Transverse colon (tissue), 3 donors: ENCODE measurements at regions not wholly inside any gene's neighbourhood (a gene's known extent, or its start where the extent isn't known, plus 50 kb on each side); places are given as distances from the start of the nearest gene placed in this dataset.

ENCODE experiments used
- POLR2A ChIP-seq: fragments of 450-650 bp; IDR thresholded peaks from one replicate; pipeline ENCODE4 v1.6.1; 2016; ENCODE audit warnings: antibody characterized with exemption, mild to moderate bottlenecking, moderate library complexity
- TF ChIP-seq, protein P1 (sequence below), 5 experiments: fragments of 200-600 bp in 3 of 5; fragments of 450-650 bp in 2 of 5; sonication (generic) in 3 of 5; IDR thresholded peaks; 1 replicate in 2 of 5; 2 replicates in 3 of 5; pipeline ENCODE4 v1.5.1; 2016 to 2017; ENCODE audit warnings: antibody characterized with exemption in 5 of 5, inconsistent platforms in 3 of 5, mild to moderate bottlenecking in 2 of 5, moderate library complexity in 1 of 5

DNA sequence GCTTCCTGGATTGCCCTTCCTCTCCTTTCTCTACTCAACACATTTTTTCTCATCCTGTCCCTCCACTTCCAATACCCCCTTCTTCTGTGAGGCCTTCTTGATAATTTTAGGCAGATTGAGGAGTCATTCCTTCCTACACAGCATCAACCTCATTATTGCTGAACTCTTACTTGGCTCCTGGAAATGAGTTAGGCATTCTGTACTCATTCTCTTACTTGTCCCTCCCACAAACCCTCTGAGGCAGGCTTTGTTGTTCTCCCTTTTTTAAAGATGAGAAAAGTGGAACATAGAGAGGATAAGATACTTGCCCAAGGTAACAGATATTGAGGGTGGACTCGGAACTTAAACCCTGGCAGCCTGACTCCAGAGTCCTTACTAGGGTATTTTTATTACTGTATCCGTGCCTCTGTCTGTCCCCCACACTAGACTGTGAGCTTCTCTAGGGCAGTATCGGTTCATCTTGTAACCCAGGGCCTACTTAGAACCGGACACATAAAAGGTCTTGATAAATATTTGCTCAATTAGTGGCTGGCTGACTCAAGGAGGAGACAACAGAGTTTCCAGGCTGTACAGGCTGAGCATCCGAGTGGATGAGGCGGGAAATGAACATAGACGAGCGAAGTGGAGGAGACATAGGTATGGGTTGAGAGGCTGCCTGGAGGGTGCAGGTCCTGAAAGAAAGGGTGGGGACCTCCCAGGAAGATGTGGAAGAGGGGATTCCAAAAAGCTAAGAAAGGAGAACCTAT is 148.7 kb upstream of the ATP2B2 start:
- TF ChIP-seq, protein P1, sequence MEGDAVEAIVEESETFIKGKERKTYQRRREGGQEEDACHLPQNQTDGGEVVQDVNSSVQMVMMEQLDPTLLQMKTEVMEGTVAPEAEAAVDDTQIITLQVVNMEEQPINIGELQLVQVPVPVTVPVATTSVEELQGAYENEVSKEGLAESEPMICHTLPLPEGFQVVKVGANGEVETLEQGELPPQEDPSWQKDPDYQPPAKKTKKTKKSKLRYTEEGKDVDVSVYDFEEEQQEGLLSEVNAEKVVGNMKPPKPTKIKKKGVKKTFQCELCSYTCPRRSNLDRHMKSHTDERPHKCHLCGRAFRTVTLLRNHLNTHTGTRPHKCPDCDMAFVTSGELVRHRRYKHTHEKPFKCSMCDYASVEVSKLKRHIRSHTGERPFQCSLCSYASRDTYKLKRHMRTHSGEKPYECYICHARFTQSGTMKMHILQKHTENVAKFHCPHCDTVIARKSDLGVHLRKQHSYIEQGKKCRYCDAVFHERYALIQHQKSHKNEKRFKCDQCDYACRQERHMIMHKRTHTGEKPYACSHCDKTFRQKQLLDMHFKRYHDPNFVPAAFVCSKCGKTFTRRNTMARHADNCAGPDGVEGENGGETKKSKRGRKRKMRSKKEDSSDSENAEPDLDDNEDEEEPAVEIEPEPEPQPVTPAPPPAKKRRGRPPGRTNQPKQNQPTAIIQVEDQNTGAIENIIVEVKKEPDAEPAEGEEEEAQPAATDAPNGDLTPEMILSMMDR (IDR thresholded peaks at IDR 0.05), result no peak
- no peak for TF ChIP-seq POLR2A
